Endometrial microvascular endothelial cells (primary cell): ENCODE measurements at regions not wholly inside any gene's neighbourhood (a gene's known extent, or its start where the extent isn't known, plus 50 kb on each side); places are given as distances from the start of the nearest gene placed in this dataset.
"Not testable (repeated sequence)": the region's sequence is repeated elsewhere in the genome, so short reads cannot be mapped to it uniquely, and the experiment has no call there.

Source experiments
- in situ Hi-C: cut with HindIII; loops from 2 replicates; pipeline ENCODE4 v1.10.0; 2017; ENCODE audit warnings: low sequenced_read_pairs, low pct_unique_long_range_greater_than_20kb; ENCODE audit errors: inconsistent ontology term

- in situ Hi-C loops = no loop called here
Measured at GRCh38 chr1:65640046-65640445, 152.6 kb upstream of the PDE4B start.

GRCh38 chr1:65649185-65649584 lies 143.5 kb upstream of the PDE4B start:
- in situ Hi-C loops = not testable (repeated sequence)

GRCh38 chr1:65650682-65651081 lies 142.0 kb upstream of the PDE4B start:
- in situ Hi-C loops = no loop called here

GRCh38 chr1:65654526-65654925 lies 138.2 kb upstream of the PDE4B start:
- in situ Hi-C loops = not testable (repeated sequence)

GRCh38 chr1:65657609-65658008 lies 135.1 kb upstream of the PDE4B start:
- in situ Hi-C loops = not testable (repeated sequence)

GRCh38 chr1:65658122-65658521 lies 134.6 kb upstream of the PDE4B start:
- in situ Hi-C loops = no loop called here

GRCh38 chr1:65668368-65668767 lies 124.3 kb upstream of the PDE4B start:
- in situ Hi-C loops = no loop called here

GRCh38 chr1:65670518-65670917 lies 122.2 kb upstream of the PDE4B start:
- in situ Hi-C loops = no loop called here

- in situ Hi-C loops = no loop called here
Measured at GRCh38 chr1:65674522-65674921, 118.2 kb upstream of the PDE4B start.

GRCh38 chr1:65679773-65680172 lies 112.9 kb upstream of the PDE4B start:
- in situ Hi-C loops = loop anchor here (25.0 kb wide), 1 partner anchor 617 kb away; no protein-coding TSS in a partner anchor

GRCh38 chr1:65681096-65681495 lies 111.6 kb upstream of the PDE4B start:
- in situ Hi-C loops = loop anchor here (25.0 kb wide), 1 partner anchor 619 kb away; no protein-coding TSS in a partner anchor

GRCh38 chr1:65687428-65688214 lies 105.1 kb upstream of the PDE4B start:
- in situ Hi-C loops = loop anchor here (25.0 kb wide), 1 partner anchor 625 kb away; no protein-coding TSS in a partner anchor

- in situ Hi-C loops = loop anchor here (25.0 kb wide), 1 partner anchor 626 kb away; no protein-coding TSS in a partner anchor
Measured at GRCh38 chr1:65688215-65688566, 104.5 kb upstream of the PDE4B start.

GRCh38 chr1:65688848-65689247 lies 103.8 kb upstream of the PDE4B start:
- in situ Hi-C loops = loop anchor here (25.0 kb wide), 1 partner anchor 627 kb away; no protein-coding TSS in a partner anchor

GRCh38 chr1:65691152-65691900 lies 101.4 kb upstream of the PDE4B start:
- in situ Hi-C loops = loop anchor here (25.0 kb wide), 1 partner anchor 629 kb away; no protein-coding TSS in a partner anchor

GRCh38 chr1:65691972-65692371 lies 100.7 kb upstream of the PDE4B start:
- in situ Hi-C loops = loop anchor here (25.0 kb wide), 1 partner anchor 630 kb away; no protein-coding TSS in a partner anchor

- in situ Hi-C loops = loop anchor here (25.0 kb wide), 1 partner anchor 632 kb away; no protein-coding TSS in a partner anchor
Measured at GRCh38 chr1:65694126-65694525, 98.6 kb upstream of the PDE4B start.

- in situ Hi-C loops = loop anchor here (25.0 kb wide), 1 partner anchor 633 kb away; no protein-coding TSS in a partner anchor
Measured at GRCh38 chr1:65694933-65695332, 97.8 kb upstream of the PDE4B start.

GRCh38 chr1:65698590-65698989 lies 94.1 kb upstream of the PDE4B start:
- in situ Hi-C loops = loop anchor here (25.0 kb wide), 1 partner anchor 636 kb away; no protein-coding TSS in a partner anchor

- in situ Hi-C loops = no loop called here
Measured at GRCh38 chr1:65703853-65704252, 88.8 kb upstream of the PDE4B start.
